B cell (primary cell): ENCODE measurements at regions not wholly inside any gene's neighbourhood (a gene's known extent, or its start where the extent isn't known, plus 50 kb on each side); places are given as distances from the start of the nearest gene placed in this dataset.

ENCODE experiments used
- ATAC-seq: fragments of 200-7000 bp; cut with Tn5 transposase; one replicate; pipeline ENCODE4 v1.10.0; 2021; ENCODE audit warnings: low read depth, mild to moderate bottlenecking, moderate number of reproducible peaks, moderate library complexity
- CTCF ChIA-PET: fragments of 350-600 bp; sonication (Branson Sonifier 250); formaldehyde crosslinking; loops from one replicate; lab custom pipeline; 2021; ENCODE audit warnings: antibody characterized with exemption, inconsistent platforms; lab: Charles Lee
- POLR2A ChIA-PET: fragments of 350-600 bp; sonication (Branson Sonifier 250); formaldehyde crosslinking; loops from one replicate; lab custom pipeline; 2021; ENCODE audit warnings: antibody characterized with exemption; lab: Charles Lee
- DNase-seq: peaks from one replicate; pipeline ENCODE4 v3.0.0; 2013
- H2AFZ ChIP-seq: 2 replicates; pipeline ENCODE4 v1.6.1; 2012; ENCODE audit warnings: mild to moderate bottlenecking, low read depth, low read length; ENCODE audit not compliant: insufficient read depth, poor library complexity, severe bottlenecking
- H3K27ac ChIP-seq, 2 donors: 1 replicate in 1 of 2; 2 replicates in 1 of 2; pipeline ENCODE4 v1.5.1; 2012 to 2013; ENCODE audit warnings: low read length in 2 of 2, mild to moderate bottlenecking in 2 of 2, moderate library complexity in 1 of 2
- H3K27me3 ChIP-seq, 4 experiments: fragments of 200-600 bp in 1 of 4; sonication (generic) in 1 of 4; replicated peaks in 1 of 4; 1 replicate in 2 of 4; 2 replicates in 2 of 4; pipeline versions ENCODE4 v1.6.1 to v1.7.0; 2013 to 2016; ENCODE audit warnings: low read length in 3 of 4, mild to moderate bottlenecking in 2 of 4, mixed read lengths in 1 of 4, moderate library complexity in 1 of 4; ENCODE audit not compliant: insufficient read depth in 4 of 4, control insufficient read depth in 3 of 4; ENCODE audit errors: control extremely low read depth in 1 of 4
- H3K36me3 ChIP-seq, 2 experiments: replicated peaks in 1 of 2; 1 replicate in 1 of 2; 2 replicates in 1 of 2; pipeline versions ENCODE4 v1.6.1 to v1.7.1; 2013; ENCODE audit warnings: low read length in 1 of 2; ENCODE audit not compliant: insufficient read depth in 2 of 2, control insufficient read depth in 1 of 2; ENCODE audit errors: control extremely low read depth in 1 of 2, extremely low read depth in 1 of 2
- H3K4me1 ChIP-seq, 2 donors: fragments of 200-600 bp in 1 of 2; sonication (generic) in 1 of 2; 1 replicate in 1 of 2; 2 replicates in 1 of 2; pipeline versions ENCODE4 v1.5.1 to v1.6.1; 2013 to 2017; ENCODE audit warnings: low read length in 2 of 2; ENCODE audit not compliant: control insufficient read depth in 2 of 2, insufficient read depth in 2 of 2
- H3K4me2 ChIP-seq: replicated peaks from 2 replicates; pipeline ENCODE3; 2012; ENCODE audit warnings: mild to moderate bottlenecking, low read depth, low read length; ENCODE audit not compliant: poor library complexity, severe bottlenecking
- H3K4me3 ChIP-seq, 5 experiments: fragments of 200-600 bp in 1 of 5; sonication (generic) in 1 of 5; 1 replicate in 3 of 5; 2 replicates in 2 of 5; pipeline versions ENCODE4 v1.5.1 to v1.7.0; 2011 to 2016; ENCODE audit warnings: low read length in 4 of 5, mild to moderate bottlenecking in 4 of 5, low read depth in 2 of 5, control low read depth in 1 of 5, moderate library complexity in 1 of 5; ENCODE audit not compliant: insufficient read depth in 1 of 5; ENCODE audit errors: control extremely low read depth in 1 of 5, extremely low read depth in 1 of 5
- H3K79me2 ChIP-seq: fragments of 200-600 bp; sonication (generic); one replicate; pipeline ENCODE4 v1.6.0; 2016; ENCODE audit warnings: low read length; ENCODE audit not compliant: control insufficient read depth, insufficient read depth
- H3K9ac ChIP-seq: fragments of 200-600 bp; sonication (generic); 2 replicates; pipeline ENCODE4 v1.6.1; 2017; ENCODE audit warnings: mild to moderate bottlenecking, low read length, moderate library complexity
- H3K9me3 ChIP-seq, 3 donors: one replicate each; pipeline versions ENCODE4 v1.6.1 to v1.7.1; 2013; ENCODE audit warnings: low read length in 2 of 3; ENCODE audit not compliant: control insufficient read depth in 2 of 3, insufficient read depth in 1 of 3; ENCODE audit errors: control extremely low read depth in 1 of 3
- H4K20me1 ChIP-seq: 2 replicates; pipeline ENCODE4 v1.6.0; 2012; ENCODE audit warnings: mild to moderate bottlenecking, low read length; ENCODE audit not compliant: insufficient read depth, control insufficient read depth, poor library complexity, severe bottlenecking
- H3K27ac Mint-ChIP-seq: one replicate; pipeline ENCODE4 v1.8.0; 2021; ENCODE audit warnings: mixed read lengths
- H3K27me3 Mint-ChIP-seq: one replicate; pipeline ENCODE4 v1.8.0; 2021; ENCODE audit warnings: mixed read lengths
- H3K4me1 Mint-ChIP-seq: one replicate; pipeline ENCODE4 v1.8.0; 2021; ENCODE audit warnings: mixed read lengths
- H3K4me3 Mint-ChIP-seq: one replicate; pipeline ENCODE4 v1.8.0; 2021; ENCODE audit warnings: mixed read lengths
- H3K9me3 Mint-ChIP-seq: one replicate; pipeline ENCODE4 v1.8.0; 2022; ENCODE audit warnings: mixed read lengths; ENCODE audit not compliant: insufficient read depth
- CTCF ChIP-seq: fragments of 200-600 bp; IDR thresholded peaks from one replicate; pipeline ENCODE4 v1.8.0; 2022; ENCODE audit warnings: antibody characterized with exemption, mild to moderate bottlenecking
- EZH2 ChIP-seq: IDR thresholded peaks from 2 replicates; pipeline ENCODE4 v1.6.1; 2012; ENCODE audit warnings: borderline replicate concordance, low read depth, mild to moderate bottlenecking, moderate library complexity, low read length; ENCODE audit not compliant: insufficient read depth, poor library complexity, severe bottlenecking
- WGBS: methylation state at CpG from one replicate; pipeline ENCODE4 v1.1.5; 2013; ENCODE audit warnings: missing lambda C conversion rate; ENCODE audit not compliant: insufficient coverage; 5-methylcytosine and 5-hydroxymethylcytosine counted together
- intact Hi-C: fragments of 100-400 bp; cut with micrococcal nuclease; formaldehyde crosslinking; loops from one replicate; pipeline ENCODE4 v1.10.0; 2022

GRCh38 chr6:104600639-104600931 lies 259.1 kb downstream of the HACE1 start:
- Histone ChIP-seq H3K9me3 (no peaks in the 10 kb centered on the region), H3K27ac (no peak overlapping the region), H3K4me1 (no peaks in the 10 kb centered on the region), H3K4me2 (no peak overlapping the region), H3K27me3 (no peaks in the 10 kb centered on the region), H3K79me2 (no peaks in the 10 kb centered on the region), H3K9ac (no peak overlapping the region), H4K20me1 (no peaks in the 10 kb centered on the region), H3K4me3 (no peak overlapping the region), H2AFZ (no peak overlapping the region), H3K36me3 (no peaks in the 10 kb centered on the region)
- CTCF ChIA-PET: no interaction called here
- ATAC-seq (no peak), DNase-seq (no peak)
- WGBS: no CpG with 5 or more reads among the region's 2 CpGs
- TF ChIP-seq CTCF: no peak
- TF ChIP-seq EZH2: no peak
- Mint-ChIP-seq H3K4me1 (no peaks in the 10 kb centered on the region), H3K27ac (no peak overlapping the region), H3K27me3 (no peaks in the 10 kb centered on the region), H3K4me3 (no peak overlapping the region), H3K9me3 (no peaks in the 10 kb centered on the region)
- intact Hi-C loops: no loop called here
- POLR2A ChIA-PET: no interaction called here

DNA sequence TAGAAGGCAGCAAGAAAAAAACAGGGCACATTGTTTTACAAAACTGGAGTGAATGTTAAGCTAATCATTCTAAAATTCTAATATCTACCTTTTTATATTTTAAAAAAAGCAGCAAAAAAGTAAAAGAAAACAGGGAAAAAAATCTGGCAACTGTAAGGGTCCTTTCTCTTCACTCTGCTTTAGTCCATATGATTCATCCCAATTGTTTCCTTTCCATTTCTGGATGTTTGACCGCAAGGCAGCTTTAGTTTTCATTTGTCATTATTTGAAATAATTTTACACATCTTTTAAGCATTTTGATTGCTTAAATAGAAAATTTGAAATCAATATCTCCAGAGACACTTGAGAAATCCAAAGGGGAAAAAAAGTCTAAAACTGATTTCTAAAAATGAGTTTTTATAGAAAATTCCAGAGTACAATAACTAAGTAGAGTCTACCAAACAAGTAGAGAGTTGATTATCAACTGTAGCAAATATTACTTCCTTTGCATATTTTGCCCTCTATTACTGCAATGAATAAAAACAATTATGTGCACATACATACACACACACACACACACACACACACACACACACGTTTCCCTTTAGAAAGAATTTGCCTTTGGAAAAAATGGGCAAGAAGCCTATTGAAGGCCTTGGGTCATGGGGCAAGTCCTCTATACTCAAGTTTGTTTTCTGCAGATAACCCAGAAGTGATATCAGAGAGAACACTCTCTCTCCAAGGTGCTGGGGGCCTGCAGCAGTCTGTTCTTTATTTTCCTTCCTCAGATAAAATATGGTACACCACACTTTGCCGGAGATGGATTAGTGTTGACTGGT lies 259.7 kb downstream of the HACE1 start:
- TF ChIP-seq EZH2 (no peak), CTCF (no peak)
- Histone ChIP-seq H3K9me3 (no peaks in the 10 kb centered on the region), H3K27me3 (no peaks in the 10 kb centered on the region), H3K27ac (no peak overlapping the region), H4K20me1 (no peaks in the 10 kb centered on the region), H3K9ac (no peak overlapping the region), H3K4me2 (no peak overlapping the region), H3K79me2 (no peaks in the 10 kb centered on the region), H3K4me3 (no peak overlapping the region), H2AFZ (no peak overlapping the region), H3K4me1 (no peaks in the 10 kb centered on the region), H3K36me3 (no peaks in the 10 kb centered on the region)
- Mint-ChIP-seq H3K27me3 (no peaks in the 10 kb centered on the region), H3K9me3 (no peaks in the 10 kb centered on the region), H3K4me1 (no peaks in the 10 kb centered on the region), H3K27ac (no peak overlapping the region), H3K4me3 (no peak overlapping the region)
- CTCF ChIA-PET: no interaction called here
- DNase-seq (no peak), ATAC-seq (no peak)
- 71% methylated on average over 1 of the region's 3 CpGs for WGBS
- POLR2A ChIA-PET: no interaction called here
- intact Hi-C loops: no loop called here
